Progenitor cell of endocrine pancreas (in vitro differentiated cells): ENCODE measurements at regions not wholly inside any gene's neighbourhood (a gene's known extent, or its start where the extent isn't known, plus 50 kb on each side); places are given as distances from the start of the nearest gene placed in this dataset.

Source experiments
- DNase-seq: peaks from one replicate; pipeline ENCODE4 v3.0.0; 2021; ENCODE audit warnings: low spot score; ENCODE audit not compliant: unreplicated experiment
- H3K27ac Mint-ChIP-seq: 2 replicates; pipeline ENCODE4 v1.8.0; 2021; ENCODE audit warnings: mild to moderate bottlenecking, moderate library complexity, mixed read lengths
- H3K27me3 Mint-ChIP-seq: 2 replicates; pipeline ENCODE4 v1.8.0; 2021; ENCODE audit warnings: mixed read lengths
- H3K36me3 Mint-ChIP-seq: 2 replicates; pipeline ENCODE4 v1.8.0; 2022; ENCODE audit warnings: mixed read lengths; ENCODE audit not compliant: insufficient read depth
- H3K4me1 Mint-ChIP-seq: 2 replicates; pipeline ENCODE4 v1.8.0; 2021; ENCODE audit warnings: low read depth, mixed read lengths
- H3K4me3 Mint-ChIP-seq: 2 replicates; pipeline ENCODE4 v1.8.0; 2021; ENCODE audit warnings: low read depth, mild to moderate bottlenecking, moderate library complexity, mixed read lengths
- H3K9me3 Mint-ChIP-seq: 2 replicates; pipeline ENCODE4 v1.8.0; 2021; ENCODE audit warnings: low read depth, mixed read lengths
- TF ChIP-seq, protein P1 (sequence below): fragments of 200-600 bp; sonication (generic); IDR thresholded peaks from one replicate; pipeline ENCODE4 v1.5.0; 2021; ENCODE audit warnings: antibody characterized with exemption, mild to moderate bottlenecking; ENCODE audit not compliant: unreplicated experiment

DNA sequence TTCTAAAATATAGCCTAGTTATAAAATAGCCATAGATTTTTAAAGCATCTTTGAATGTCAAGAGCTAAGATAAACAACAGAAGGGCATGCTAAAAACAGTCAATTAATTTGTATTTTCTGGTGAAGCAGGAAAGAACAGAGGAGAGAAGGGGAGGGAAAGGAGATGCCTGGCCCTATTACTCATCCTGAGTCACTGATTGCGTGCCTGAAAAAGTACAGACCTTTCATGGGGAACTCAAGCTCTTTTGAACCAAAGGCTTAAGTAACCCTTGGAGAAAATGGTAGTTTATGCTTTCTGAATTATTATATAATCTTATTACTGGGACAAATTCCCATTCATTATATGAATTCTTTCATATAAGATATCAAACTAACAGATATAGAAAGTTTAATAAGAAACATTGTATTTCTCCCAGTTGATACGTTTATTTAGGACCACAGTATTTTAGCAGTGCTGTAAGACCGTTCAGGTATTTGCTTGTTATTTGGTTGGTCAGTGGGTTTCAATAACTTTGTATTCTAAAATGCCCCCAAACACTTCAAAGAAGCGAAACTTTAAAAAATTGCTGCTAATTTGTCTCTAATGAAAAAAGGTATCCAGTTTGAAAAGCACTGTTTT is 151.3 kb downstream of the HGF start:
- TF ChIP-seq, protein P1, sequence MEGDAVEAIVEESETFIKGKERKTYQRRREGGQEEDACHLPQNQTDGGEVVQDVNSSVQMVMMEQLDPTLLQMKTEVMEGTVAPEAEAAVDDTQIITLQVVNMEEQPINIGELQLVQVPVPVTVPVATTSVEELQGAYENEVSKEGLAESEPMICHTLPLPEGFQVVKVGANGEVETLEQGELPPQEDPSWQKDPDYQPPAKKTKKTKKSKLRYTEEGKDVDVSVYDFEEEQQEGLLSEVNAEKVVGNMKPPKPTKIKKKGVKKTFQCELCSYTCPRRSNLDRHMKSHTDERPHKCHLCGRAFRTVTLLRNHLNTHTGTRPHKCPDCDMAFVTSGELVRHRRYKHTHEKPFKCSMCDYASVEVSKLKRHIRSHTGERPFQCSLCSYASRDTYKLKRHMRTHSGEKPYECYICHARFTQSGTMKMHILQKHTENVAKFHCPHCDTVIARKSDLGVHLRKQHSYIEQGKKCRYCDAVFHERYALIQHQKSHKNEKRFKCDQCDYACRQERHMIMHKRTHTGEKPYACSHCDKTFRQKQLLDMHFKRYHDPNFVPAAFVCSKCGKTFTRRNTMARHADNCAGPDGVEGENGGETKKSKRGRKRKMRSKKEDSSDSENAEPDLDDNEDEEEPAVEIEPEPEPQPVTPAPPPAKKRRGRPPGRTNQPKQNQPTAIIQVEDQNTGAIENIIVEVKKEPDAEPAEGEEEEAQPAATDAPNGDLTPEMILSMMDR: no peak
- Mint-ChIP-seq H3K4me3 (no peak overlapping the region), H3K9me3 (no peaks in the 10 kb centered on the region), H3K4me1 (no peaks in the 10 kb centered on the region), H3K27me3 (no peaks in the 10 kb centered on the region), H3K27ac (no peak overlapping the region), H3K36me3 (no peaks in the 10 kb centered on the region)
- DNase-seq: no peak

DNA sequence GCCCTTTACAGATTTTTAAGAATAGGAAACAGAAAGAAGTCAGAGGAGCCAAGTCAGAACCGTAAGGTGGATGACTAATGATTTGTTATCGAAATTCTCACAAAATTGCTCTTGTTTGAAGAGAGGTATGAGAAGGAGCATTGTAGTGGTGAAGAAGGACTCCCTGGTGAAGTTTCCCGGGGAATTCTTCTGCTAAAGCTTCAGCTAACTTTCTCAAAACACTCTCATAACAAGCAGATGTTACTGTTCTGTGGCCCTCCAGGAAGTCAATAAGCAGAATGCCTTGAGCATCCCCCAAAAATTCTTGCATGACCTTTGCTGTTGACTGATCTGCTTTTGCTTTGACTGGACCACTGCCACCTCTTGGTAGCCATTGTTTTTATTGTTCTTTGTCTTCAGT is 152.9 kb downstream of the HGF start:
- Mint-ChIP-seq H3K4me1 (no peaks in the 10 kb centered on the region), H3K27me3 (no peaks in the 10 kb centered on the region), H3K27ac (no peak overlapping the region), H3K9me3 (no peaks in the 10 kb centered on the region), H3K36me3 (no peaks in the 10 kb centered on the region), H3K4me3 (no peak overlapping the region)
- TF ChIP-seq, protein P1: no peak
- no peak for DNase-seq

DNA sequence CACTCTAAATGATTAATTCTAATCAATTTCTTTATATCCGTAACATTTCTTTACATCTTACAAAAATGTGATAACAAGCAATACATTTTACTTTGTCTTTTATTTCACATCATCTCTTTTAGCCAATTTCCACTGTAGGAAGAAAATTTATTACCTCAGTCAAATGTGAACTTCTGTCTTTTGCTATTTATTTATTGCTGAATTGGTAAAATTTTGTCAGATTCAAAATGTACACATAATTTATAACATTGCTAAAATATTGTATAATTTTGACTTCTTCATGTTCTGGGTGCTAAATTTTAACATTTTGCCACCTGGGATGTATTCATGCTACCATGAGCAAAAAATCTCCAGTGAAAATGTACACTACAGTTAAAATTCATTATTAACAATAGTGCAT is 158.0 kb downstream of the HGF start:
- Mint-ChIP-seq H3K27ac (no peak overlapping the region), H3K36me3 (no peaks in the 10 kb centered on the region), H3K4me1 (no peaks in the 10 kb centered on the region), H3K9me3 (no peaks in the 10 kb centered on the region), H3K27me3 (no peaks in the 10 kb centered on the region), H3K4me3 (no peak overlapping the region)
- no peak for DNase-seq
- TF ChIP-seq, protein P1: no peak

- Mint-ChIP-seq H3K9me3 (no peaks in the 10 kb centered on the region), H3K4me1 (no peaks in the 10 kb centered on the region), H3K36me3 (no peaks in the 10 kb centered on the region), H3K4me3 (no peak overlapping the region), H3K27ac (no peak overlapping the region), H3K27me3 (no peaks in the 10 kb centered on the region)
- DNase-seq: no peak
- TF ChIP-seq, protein P1: no peak
Measured at GRCh38 chr7:81611040-81611439, 158.8 kb downstream of the HGF start.

GRCh38 chr7:81608748-81609382 is 161.0 kb downstream of the HGF start:
- TF ChIP-seq, protein P1: no peak
- H3K9me3 Mint-ChIP-seq: no peaks in the 10 kb centered on the region
- H3K27ac Mint-ChIP-seq: no peak overlapping the region
- H3K4me1 Mint-ChIP-seq: no peaks in the 10 kb centered on the region
- no peaks in the 10 kb centered on the region for H3K36me3 Mint-ChIP-seq
- no peaks in the 10 kb centered on the region for H3K27me3 Mint-ChIP-seq
- DNase-seq: no peak
- no peak overlapping the region for H3K4me3 Mint-ChIP-seq
